Right ventricle myocardium inferior (tissue), 1 donor: ENCODE measurements at regions not wholly inside any gene's neighbourhood (a gene's known extent, or its start where the extent isn't known, plus 50 kb on each side); places are given as distances from the start of the nearest gene placed in this dataset.

Experiments used
- ATAC-seq: fragments of 200-7000 bp; cut with Tn5 transposase; one replicate; pipeline ENCODE4 v1.9.1; 2020; ENCODE audit warnings: mild to moderate bottlenecking, moderate library complexity
- DNase-seq: peaks from one replicate; pipeline ENCODE4 v3.0.0; 2021; ENCODE audit errors: missing footprints
- intact Hi-C: fragments of 100-400 bp; cut with DNase I; formaldehyde crosslinking; loops from one replicate; pipeline ENCODE4 v1.11.0; 2022
- donor health status: DM: no; HTN: yes; CAD: no; lungs with severe emphysema.

DNA sequence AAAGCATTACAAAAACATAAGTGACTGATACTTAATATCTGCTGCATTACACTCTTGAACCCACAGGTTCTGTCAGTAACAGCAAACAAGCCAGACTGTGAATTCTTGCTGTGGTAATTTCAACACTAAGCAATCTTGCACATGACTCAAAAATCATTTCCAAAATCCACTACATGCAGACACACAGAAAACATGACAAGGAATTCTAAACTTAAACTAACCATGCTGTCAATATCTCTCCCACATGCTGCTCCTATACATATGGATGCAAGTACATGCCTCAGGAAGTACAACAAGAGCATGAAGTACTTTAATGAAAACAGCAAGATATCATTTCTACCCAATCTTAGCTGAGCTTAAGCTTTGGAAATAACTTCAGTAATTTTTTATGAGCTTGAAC is 890.2 kb upstream of the KCND2 start:
- ATAC-seq, result no peak
- intact Hi-C loops, result no loop called here

GRCh38 chr7:119395024-119395423 is 878.0 kb upstream of the KCND2 start:
- DNase-seq (no peak), ATAC-seq (no peak)
- intact Hi-C loops, result no loop called here

More for the DNA sequence above, 890.2 kb upstream of the KCND2 start:
- no peak for DNase-seq

DNA sequence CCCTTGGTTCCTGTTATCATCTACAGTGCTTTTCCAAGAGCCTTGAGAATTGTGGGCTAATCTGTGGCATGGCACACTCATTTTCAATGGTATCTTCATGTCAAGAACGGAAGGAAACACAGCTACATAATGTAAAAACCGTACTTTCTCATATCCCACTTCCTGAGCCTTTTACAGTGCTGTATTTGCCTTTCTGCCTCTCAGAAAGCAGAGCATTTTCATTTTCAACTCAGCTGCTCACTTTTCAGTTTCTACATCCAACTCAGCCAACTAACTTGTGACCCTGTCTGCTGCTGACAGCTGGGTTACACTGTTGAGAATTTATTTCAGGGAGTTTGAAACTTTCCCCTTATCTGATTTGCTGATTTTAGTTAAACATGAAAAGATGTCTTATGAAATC is 875.8 kb upstream of the KCND2 start:
- DNase-seq (no peak), ATAC-seq (no peak)
- intact Hi-C loops, result no loop called here

- ATAC-seq (no peak), DNase-seq (no peak)
- intact Hi-C loops, result no loop called here
Measured at GRCh38 chr7:119408596-119408995, 864.4 kb upstream of the KCND2 start.

- ATAC-seq, result no peak
- intact Hi-C loops, result no loop called here
- DNase-seq, result no peak
Measured at GRCh38 chr7:119413314-119413805, 859.6 kb upstream of the KCND2 start.

DNA sequence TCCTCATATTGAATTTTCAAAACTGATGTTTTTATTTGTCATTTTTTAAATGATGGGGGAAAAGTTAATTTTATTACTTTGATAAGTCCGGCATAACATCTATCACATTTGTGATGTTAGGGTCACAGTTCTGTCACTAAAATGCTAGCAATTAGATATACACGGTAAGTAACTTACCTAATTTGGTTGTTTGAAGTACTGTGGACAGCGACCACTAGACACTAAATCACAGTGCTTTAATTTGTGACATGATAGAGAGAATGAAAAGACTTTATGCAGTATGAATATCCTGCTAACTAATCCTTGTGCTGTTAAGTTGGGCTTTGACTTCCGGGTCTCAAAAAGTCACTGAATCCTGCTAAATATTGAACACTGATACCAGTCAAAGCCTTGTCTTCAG is 857.3 kb upstream of the KCND2 start:
- DNase-seq (no peak), ATAC-seq (no peak)
- intact Hi-C loops, result no loop called here

DNA sequence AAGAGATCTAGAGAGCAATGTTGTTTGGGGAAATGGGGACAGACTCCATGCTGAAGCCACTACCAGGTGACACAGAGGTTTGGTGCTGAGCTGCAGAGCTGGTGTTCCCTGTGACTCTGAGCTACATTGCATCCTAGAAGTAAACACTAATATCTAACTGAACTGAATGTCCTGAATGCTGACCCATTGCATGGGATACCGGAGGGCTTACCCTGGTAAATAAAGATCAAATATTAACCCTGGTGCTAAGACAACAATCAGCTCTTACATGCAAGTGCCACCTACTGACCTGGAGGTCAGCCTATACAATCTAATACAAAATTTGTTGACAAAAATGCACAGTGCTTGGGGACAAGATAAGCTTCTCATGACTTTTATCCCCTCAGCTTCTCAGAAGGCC is 851.3 kb upstream of the KCND2 start:
- DNase-seq (no peak), ATAC-seq (no peak)
- intact Hi-C loops, result no loop called here

- intact Hi-C loops, result no loop called here
- no peak for ATAC-seq
Measured at GRCh38 chr7:119436882-119437281, 836.1 kb upstream of the KCND2 start.

DNA sequence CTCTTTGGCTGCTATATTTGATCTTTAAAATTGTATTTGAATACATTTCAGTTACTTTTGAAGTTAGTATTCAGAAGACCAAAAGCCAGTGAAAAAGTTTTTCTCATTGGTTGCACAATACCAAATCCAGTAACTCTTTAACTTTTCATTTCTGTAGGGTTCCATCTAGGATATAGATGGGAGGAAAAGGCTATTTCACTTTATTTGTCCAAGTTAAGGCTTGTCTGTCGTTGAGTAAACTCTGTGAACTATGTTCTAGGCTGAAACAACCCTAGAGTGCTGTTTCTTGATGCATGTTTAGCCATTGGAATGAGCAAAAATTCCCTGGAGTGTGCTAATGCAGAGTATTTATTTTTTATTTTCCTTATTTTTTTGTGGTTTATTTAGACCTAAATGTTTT is 834.7 kb upstream of the KCND2 start:
- intact Hi-C loops, result no loop called here
- no peak for DNase-seq
- ATAC-seq, result no peak

More at GRCh38 chr7:119436882-119437281, 836.1 kb upstream of the KCND2 start:
- DNase-seq, result no peak

- no peak for DNase-seq
- intact Hi-C loops, result no loop called here
Measured at GRCh38 chr7:119439192-119439591, 833.8 kb upstream of the KCND2 start.

GRCh38 chr7:119452401-119452800 is 820.6 kb upstream of the KCND2 start:
- no peak for ATAC-seq
- intact Hi-C loops, result no loop called here

More at GRCh38 chr7:119439192-119439591, 833.8 kb upstream of the KCND2 start:
- ATAC-seq, result no peak

DNA sequence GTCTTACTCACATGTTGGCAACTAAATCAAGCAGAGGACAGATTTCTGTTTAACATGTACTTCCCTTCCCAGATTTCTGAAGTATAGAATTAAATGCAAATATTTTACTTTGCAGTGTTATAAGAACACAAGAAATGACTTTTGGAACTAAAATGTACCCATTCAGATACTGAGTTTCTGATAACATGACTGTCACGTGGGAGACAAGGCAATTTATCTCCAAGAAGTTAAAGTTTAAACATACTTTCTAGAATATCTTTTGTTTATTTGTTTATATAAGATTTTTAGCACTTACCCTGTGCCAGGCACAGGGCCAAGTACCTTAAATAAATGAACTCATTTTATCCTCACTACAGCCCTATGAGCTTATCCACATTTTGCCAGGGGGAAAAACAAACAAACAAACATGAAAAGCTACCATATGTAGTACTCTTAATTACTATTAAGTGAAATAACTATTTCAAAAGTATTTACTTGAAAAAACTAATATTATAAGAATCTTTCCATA is 807.1 kb upstream of the KCND2 start:
- ATAC-seq (no peak), DNase-seq (no peak)

More at GRCh38 chr7:119452401-119452800, 820.6 kb upstream of the KCND2 start:
- no peak for DNase-seq

GRCh38 chr7:119472408-119473038 is 800.5 kb upstream of the KCND2 start:
- DNase-seq, result no peak
- intact Hi-C loops, result no loop called here
- ATAC-seq, result no peak

More for the DNA sequence above, 807.1 kb upstream of the KCND2 start:
- intact Hi-C loops, result no loop called here

DNA sequence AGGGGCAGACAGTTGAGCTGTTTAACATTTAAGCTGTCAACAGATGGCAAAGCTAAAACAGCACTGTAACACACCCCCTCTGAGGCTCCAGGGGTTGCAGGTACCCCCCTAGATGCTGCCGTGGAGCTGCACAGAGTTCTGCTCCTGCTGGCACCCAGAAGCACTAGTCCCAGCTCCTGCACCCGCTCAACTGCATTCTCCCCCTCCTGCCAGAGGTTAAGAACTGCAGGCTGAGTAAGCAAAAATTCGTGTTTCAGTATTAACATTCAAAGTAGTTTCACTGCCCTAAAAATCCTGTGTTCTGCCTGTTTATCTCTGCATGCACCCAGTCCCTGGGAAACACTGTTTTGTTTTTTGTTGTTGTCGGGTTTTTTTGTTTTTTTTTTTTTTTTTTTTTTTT is 790.8 kb upstream of the KCND2 start:
- ATAC-seq (no peak), DNase-seq (no peak)
- intact Hi-C loops, result no loop called here

DNA sequence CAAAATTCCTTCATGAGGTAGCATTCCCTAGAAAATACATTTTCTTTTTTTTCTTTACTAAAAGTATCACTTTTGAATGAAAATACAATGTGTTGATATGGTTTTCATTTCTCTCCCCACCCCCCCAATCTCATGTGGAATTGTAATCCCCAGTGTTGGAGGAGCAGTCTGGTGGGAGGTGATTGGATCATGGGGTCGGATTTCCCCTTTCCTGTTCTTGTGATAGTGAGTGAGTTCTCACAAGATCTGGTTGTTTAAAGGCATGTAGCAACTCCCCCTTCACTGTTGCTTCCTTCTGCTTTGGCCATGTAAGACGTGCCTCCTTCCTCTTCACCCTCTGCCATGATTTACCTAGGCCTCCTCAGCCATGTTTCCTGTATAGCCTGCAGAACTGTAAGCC is 790.3 kb upstream of the KCND2 start:
- intact Hi-C loops, result no loop called here
- DNase-seq (no peak), ATAC-seq (no peak)

DNA sequence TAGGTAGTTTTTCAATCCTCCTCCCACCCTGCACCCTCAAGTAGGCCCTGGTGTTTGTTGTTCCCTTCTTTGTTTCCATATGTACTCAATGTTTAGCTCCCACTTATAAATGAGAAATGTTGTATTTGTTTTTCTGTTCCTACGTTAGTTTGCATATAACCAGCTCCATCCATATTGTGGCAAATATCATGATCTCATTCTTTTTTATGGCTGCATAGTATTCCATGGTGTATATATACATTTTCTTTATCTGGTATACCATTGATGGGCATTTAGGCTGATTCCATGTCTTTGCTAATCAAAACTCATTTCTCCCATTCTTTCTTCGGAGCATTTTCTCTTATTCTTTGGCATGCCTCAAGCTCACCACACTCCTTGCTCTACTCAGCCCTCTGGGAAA is 789.6 kb upstream of the KCND2 start:
- ATAC-seq (no peak), DNase-seq (no peak)
- intact Hi-C loops, result no loop called here

- ATAC-seq (no peak), DNase-seq (no peak)
- intact Hi-C loops, result no loop called here
Measured at GRCh38 chr7:119514326-119514725, 758.6 kb upstream of the KCND2 start.

DNA sequence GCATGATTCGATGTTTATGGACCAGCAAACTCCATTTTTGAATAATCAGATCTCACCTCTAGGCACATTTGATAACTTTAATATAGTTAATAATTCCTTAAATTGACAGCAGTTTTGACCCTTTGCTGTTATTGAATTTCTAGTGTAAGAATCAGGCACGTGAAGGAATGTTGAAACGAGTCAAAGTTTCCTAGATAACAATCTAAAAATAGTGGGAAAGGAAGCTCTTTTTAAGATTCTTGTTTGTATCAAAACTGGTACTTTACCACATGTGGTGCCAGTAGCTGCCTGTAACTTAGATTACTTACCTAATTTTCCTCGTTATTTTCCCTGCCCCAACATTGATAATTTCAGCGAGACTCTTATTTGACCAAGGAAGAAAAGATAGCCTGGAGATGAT is 757.8 kb upstream of the KCND2 start:
- ATAC-seq, result no peak
- no peak for DNase-seq
- intact Hi-C loops, result no loop called here

GRCh38 chr7:119515962-119516361 is 757.0 kb upstream of the KCND2 start:
- DNase-seq, result no peak
- no peak for ATAC-seq
- intact Hi-C loops, result no loop called here

- intact Hi-C loops, result no loop called here
- no peak for ATAC-seq
- no peak for DNase-seq
Measured at GRCh38 chr7:119522263-119522662, 750.7 kb upstream of the KCND2 start.

DNA sequence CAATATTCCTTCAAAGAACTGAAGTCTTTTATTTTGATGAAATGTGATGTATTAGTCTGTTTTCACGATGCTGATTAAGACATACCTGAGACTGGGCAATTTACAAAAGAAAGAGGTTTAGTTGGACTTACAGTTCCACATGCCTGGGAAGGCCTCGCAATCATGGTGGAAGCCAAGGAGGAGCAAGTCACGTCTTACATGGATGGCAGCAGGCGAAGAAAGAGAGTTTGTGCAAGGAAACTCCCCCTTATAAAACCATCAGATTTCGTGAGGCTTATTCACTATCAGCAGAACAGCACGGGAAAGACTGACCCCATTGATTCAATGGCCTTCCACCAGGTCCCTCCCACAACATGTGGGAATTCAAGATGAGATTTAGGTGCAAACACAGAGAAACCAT is 750.3 kb upstream of the KCND2 start:
- intact Hi-C loops, result no loop called here
- ATAC-seq, result no peak

More for the DNA sequence above, 750.3 kb upstream of the KCND2 start:
- no peak for DNase-seq
